OCI-LY7 (cell line): ENCODE measurements at regions not wholly inside any gene's neighbourhood (a gene's known extent, or its start where the extent isn't known, plus 50 kb on each side); places are given as distances from the start of the nearest gene placed in this dataset.

Experiments used
- CTCF ChIP-seq: fragments of 200-600 bp; sonication (generic); conservative IDR thresholded peaks from 2 replicates; pipeline ENCODE4 v1.5.1; 2014; ENCODE audit warnings: mild to moderate bottlenecking, antibody characterized with exemption, low read length, moderate library complexity, mixed read lengths
- EZH2phosphoT487 ChIP-seq: fragments of 200-600 bp; sonication (generic); IDR thresholded peaks from 2 replicates; pipeline ENCODE4 v1.6.1; 2018; ENCODE audit warnings: low read depth, borderline replicate concordance, mild to moderate bottlenecking, mixed run types, antibody characterized with exemption, low read length, moderate library complexity, mixed read lengths

- no peak for TF ChIP-seq CTCF
- TF ChIP-seq EZH2phosphoT487, result no peak
Measured at GRCh38 chr15:94592495-94592894, 361.1 kb downstream of the MCTP2 start.
